ENCODE measurements at regions not wholly inside any gene's neighbourhood (a gene's known extent, or its start where the extent isn't known, plus 50 kb on each side); places are given as distances from the start of the nearest gene placed in this dataset.

DNA sequence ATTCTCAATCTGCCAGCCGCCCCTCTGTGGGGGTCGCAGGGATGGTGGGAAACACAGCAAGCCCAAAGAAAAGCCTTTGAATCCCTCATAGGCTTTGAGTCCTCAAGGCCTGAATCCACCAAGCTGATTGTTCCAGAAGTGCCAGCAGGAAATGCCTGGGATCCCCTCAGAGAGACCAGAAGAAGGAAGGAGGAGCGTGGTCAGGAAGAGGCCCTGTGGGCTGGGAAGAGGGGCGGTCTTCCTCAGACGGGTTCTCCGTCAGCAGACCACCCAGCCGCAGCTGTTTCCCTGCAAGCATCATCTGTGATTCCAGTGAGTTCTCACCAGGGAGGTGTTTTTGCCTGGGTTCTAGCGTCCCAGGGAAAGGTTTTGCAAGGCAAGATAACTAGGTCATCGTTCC is 190.0 kb upstream of the KLF6 start:
- Histone ChIP-seq H3K27me3 (ENCODE audit: low read depth) (no peaks in the 10 kb centered on the region), H3K9me3 (no peaks in the 10 kb centered on the region), H3K27ac (no peak overlapping the region), H3K4me1 (peaks cover 16% of the 10 kb centered on the region), H3K4me3 (no peak overlapping the region), H3K36me3 (no peaks in the 10 kb centered on the region)
- ATAC-seq, result no peak
- TF ChIP-seq, protein P1, sequence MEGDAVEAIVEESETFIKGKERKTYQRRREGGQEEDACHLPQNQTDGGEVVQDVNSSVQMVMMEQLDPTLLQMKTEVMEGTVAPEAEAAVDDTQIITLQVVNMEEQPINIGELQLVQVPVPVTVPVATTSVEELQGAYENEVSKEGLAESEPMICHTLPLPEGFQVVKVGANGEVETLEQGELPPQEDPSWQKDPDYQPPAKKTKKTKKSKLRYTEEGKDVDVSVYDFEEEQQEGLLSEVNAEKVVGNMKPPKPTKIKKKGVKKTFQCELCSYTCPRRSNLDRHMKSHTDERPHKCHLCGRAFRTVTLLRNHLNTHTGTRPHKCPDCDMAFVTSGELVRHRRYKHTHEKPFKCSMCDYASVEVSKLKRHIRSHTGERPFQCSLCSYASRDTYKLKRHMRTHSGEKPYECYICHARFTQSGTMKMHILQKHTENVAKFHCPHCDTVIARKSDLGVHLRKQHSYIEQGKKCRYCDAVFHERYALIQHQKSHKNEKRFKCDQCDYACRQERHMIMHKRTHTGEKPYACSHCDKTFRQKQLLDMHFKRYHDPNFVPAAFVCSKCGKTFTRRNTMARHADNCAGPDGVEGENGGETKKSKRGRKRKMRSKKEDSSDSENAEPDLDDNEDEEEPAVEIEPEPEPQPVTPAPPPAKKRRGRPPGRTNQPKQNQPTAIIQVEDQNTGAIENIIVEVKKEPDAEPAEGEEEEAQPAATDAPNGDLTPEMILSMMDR (IDR thresholded peaks at IDR 0.05), result no peak
- intact Hi-C loops (cut with DNase I), result no loop called here
- no peak for DNase-seq

DNA sequence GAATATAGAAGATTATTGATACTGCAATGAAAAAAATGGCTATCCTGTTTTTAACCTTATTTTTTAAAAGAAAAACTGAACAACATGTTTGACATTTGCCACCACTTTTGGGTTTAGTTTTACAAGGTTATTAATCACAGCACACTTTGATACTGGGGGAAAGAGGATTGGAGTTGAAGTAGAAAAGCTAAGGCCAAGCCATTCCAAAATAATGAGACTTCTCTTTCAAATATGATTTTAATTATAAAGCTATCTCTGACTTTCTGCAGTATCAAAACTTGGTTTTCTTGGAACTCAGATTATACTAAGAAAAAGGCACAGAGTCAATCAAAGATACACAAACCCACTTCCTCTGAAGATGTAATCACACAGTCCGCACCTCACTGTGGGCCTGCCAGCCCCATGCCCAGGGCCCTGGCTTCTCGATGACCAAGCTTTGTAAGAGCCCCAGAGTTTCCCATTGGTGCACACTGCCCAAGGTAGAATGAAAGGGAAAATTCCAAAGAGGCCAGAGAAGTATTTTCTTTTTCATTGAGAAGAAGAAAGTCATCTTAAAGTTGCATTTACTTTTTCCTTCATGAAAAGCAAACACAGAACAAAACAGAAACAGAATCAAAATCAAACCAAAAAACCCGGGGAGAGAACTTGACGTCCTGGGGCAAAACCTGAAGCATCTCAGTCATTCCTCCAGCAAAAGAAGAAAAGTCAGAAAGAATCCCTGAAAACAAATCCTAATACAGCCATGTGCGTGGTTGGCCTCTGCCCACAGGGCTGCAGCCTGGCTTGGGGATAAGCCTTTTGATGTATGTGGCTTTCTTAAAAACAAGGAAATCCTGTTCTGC is 187.7 kb upstream of the KLF6 start:
- H3K27me3 ChIP-seq (ENCODE audit: low read depth), result no peaks in the 10 kb centered on the region
- DNase-seq, result no peak
- H3K4me3 ChIP-seq, result no peak overlapping the region
- ATAC-seq, result peak in 1 of 2 donors; percentile 35
- H3K9me3 ChIP-seq, result no peaks in the 10 kb centered on the region
- TF ChIP-seq, protein P1 (IDR thresholded peaks at IDR 0.05), result no peak
- H3K36me3 ChIP-seq, result no peaks in the 10 kb centered on the region
- peak overlapping the region; percentile 27 for H3K27ac ChIP-seq
- intact Hi-C loops (cut with DNase I), result no loop called here
- peaks cover 20% of the 10 kb centered on the region for H3K4me1 ChIP-seq

DNA sequence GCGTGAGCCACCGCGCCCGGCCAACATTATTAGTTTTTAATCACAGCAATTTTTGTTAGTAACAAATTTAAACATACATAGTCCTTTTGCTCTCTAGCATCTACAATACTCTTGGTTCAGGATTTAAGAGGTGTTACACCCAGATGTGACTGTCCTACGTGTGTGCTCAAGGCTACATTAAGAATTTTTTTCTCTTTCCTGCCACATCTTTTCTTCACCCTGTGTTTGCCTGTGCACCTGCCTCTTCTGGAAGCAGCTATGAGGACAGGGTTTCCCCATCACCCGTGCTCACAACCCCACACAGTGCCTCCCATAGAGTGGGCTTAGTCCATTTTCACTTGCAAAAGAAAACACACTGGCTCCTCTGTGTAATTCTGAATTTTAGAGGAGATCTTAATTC is 186.7 kb upstream of the KLF6 start:
- no peak for DNase-seq
- Histone ChIP-seq H3K27ac (no peak overlapping the region), H3K36me3 (no peaks in the 10 kb centered on the region), H3K9me3 (no peaks in the 10 kb centered on the region), H3K4me3 (no peak overlapping the region), H3K27me3 (ENCODE audit: low read depth) (no peaks in the 10 kb centered on the region), H3K4me1 (peaks cover 20% of the 10 kb centered on the region)
- intact Hi-C loops (cut with DNase I), result no loop called here
- TF ChIP-seq, protein P1 (IDR thresholded peaks at IDR 0.05), result no peak
- ATAC-seq, result no peak

DNA sequence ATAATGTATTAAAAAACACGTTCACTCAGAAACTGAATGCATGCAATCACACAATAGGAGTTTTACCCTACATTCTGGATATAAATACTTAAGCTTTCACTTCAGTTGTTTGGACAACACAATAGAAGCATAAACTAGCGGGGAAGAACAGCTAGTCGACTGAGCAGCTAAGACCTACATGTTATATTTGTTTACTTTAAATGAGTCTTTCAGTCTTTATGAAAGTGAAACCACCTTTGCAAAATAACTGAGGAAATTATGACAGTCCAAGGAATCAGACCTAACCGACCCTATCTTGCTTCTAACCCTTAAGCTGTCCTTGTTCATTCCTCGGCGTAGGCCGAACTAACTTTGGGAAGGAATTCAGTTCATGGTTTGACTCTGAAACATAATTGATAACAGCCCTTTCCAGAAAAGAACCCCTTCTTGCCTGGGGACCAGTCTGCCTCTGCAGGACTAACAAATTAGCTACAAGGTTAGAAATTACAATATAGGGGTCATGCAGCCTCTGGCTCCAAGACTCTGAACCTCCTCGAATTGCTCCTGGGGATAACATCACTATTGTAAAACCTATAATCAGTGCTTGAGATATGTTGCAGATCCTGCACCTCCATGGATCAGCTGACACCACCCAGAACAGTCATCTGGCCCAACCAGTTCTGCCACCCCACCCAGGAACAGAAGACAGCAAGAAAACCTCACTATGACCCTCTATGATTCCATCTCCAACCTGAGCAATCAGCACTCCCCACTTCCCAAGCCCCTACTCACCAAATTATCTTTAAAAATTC is 185.1 kb upstream of the KLF6 start:
- DNase-seq (no peak), ATAC-seq (no peak)
- no peaks in the 10 kb centered on the region for H3K9me3 ChIP-seq
- peak overlapping the region; percentile 37 for H3K27ac ChIP-seq
- H3K36me3 ChIP-seq, result no peaks in the 10 kb centered on the region
- intact Hi-C loops (cut with DNase I), result no loop called here
- no peak overlapping the region for H3K4me3 ChIP-seq
- TF ChIP-seq, protein P1 (IDR thresholded peaks at IDR 0.05), result no peak
- H3K4me1 ChIP-seq, result peaks cover 20% of the 10 kb centered on the region
- no peaks in the 10 kb centered on the region for H3K27me3 ChIP-seq (ENCODE audit: low read depth)

DNA sequence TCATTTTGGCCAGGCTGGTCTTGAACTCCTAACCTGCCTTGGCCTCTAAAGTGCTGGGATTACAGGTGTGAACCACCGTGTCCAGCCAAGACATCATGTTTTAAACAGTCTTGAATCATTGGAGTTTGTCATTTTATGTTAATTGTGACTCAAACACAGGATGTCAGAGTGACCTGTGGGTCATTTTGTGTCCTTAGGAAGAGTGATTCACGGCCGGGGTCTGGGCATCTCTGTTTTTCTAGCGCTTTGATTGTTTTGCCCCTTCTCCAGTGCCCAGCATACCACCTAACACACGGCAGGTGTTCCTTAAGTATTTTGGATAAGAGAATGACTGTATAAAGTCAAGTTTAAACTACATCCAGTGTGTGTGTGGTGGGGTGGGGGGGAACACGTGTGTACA is 183.7 kb upstream of the KLF6 start:
- ATAC-seq (no peak), DNase-seq (no peak)
- Histone ChIP-seq H3K36me3 (no peaks in the 10 kb centered on the region), H3K27me3 (ENCODE audit: low read depth) (no peaks in the 10 kb centered on the region), H3K4me3 (no peak overlapping the region), H3K4me1 (peaks cover 20% of the 10 kb centered on the region), H3K9me3 (no peaks in the 10 kb centered on the region), H3K27ac (no peak overlapping the region)
- TF ChIP-seq, protein P1 (IDR thresholded peaks at IDR 0.05), result no peak
- intact Hi-C loops (cut with DNase I), result no loop called here

All from lower lobe of right lung (tissue), 2 donors.